GM12878 (cell line): ENCODE measurements at regions not wholly inside any gene's neighbourhood (a gene's known extent, or its start where the extent isn't known, plus 50 kb on each side); places are given as distances from the start of the nearest gene placed in this dataset.

Source experiments
- CHD2 ChIP-seq: IDR thresholded peaks from 2 replicates; pipeline ENCODE4 v1.6.1; 2011; ENCODE audit warnings: low read depth, low read length, improper control_type of control experiment, borderline replicate concordance
- EZH2 ChIP-seq: IDR thresholded peaks from 2 replicates; pipeline ENCODE4 v1.6.1; 2012; ENCODE audit warnings: low read depth, mild to moderate bottlenecking, control low read depth, inconsistent platforms, low read length, borderline replicate concordance; ENCODE audit not compliant: control insufficient read depth
- HCFC1 ChIP-seq: fragments of 150-350 bp; IDR thresholded peaks from 2 replicates; pipeline ENCODE4 v1.6.1; 2014; ENCODE audit warnings: low read length
- NFYA ChIP-seq: IDR thresholded peaks from 2 replicates; pipeline ENCODE4 v1.6.1; 2011; ENCODE audit warnings: low read depth, mild to moderate bottlenecking, low read length, improper control_type of control experiment, borderline replicate concordance
- NR2F1 ChIP-seq: fragments of 450-650 bp; conservative IDR thresholded peaks from 2 replicates; pipeline ENCODE4 v1.6.1; 2017; ENCODE audit warnings: mild to moderate bottlenecking
- POLR2AphosphoS5 ChIP-seq: IDR thresholded peaks from 2 replicates; pipeline ENCODE4 v1.6.1; 2011; ENCODE audit warnings: mild to moderate bottlenecking, low read length, inconsistent platforms
- RAD21 ChIP-seq: IDR thresholded peaks from 2 replicates; pipeline ENCODE4 v1.6.1; 2011; ENCODE audit warnings: mild to moderate bottlenecking, low read depth, low read length, moderate library complexity; ENCODE audit not compliant: insufficient read depth
- RAD51 ChIP-seq: fragments of 450-650 bp; IDR thresholded peaks from 2 replicates; pipeline ENCODE4 v1.6.1; 2016; ENCODE audit warnings: moderate library complexity, mild to moderate bottlenecking, inconsistent platforms
- SPI1 ChIP-seq: IDR thresholded peaks from 2 replicates; pipeline ENCODE4 v1.6.1; 2011; ENCODE audit warnings: low read depth, mild to moderate bottlenecking, low read length, moderate library complexity, borderline replicate concordance; ENCODE audit not compliant: insufficient read depth
- TF ChIP-seq, protein P1 (sequence below), 3 experiments: IDR thresholded peaks in 2 of 3; conservative IDR thresholded peaks in 1 of 3; 2 replicates each; pipeline ENCODE4 v1.5.1; 2011; ENCODE audit warnings: low read depth in 3 of 3, low read length in 3 of 3, mild to moderate bottlenecking in 3 of 3, control low read depth in 2 of 3, moderate library complexity in 2 of 3, inconsistent platforms in 1 of 3, mixed read lengths in 1 of 3; ENCODE audit not compliant: control insufficient read depth in 2 of 3, insufficient read depth in 1 of 3; ENCODE audit errors: extremely low read depth in 1 of 3

DNA sequence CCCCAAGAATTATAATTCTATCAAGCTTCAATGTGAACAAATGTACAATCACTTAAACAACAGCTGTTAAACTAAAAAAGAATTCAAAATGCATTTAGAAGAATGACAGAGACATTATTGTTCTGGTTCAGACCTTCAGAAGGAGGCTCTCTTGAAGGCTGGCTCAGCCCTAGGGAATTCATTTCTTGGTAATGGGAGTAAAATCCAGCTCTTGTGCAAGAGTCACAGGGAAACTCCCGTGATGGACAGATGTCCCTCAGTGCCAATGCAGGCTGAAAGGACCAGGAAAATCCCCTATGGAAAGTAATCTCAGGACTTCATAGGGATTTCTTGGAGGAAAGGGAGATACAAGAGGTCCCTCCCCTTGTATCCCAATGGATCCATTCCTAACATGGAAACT lies 149.9 kb upstream of the STT3B start:
- TF ChIP-seq, protein P1, sequence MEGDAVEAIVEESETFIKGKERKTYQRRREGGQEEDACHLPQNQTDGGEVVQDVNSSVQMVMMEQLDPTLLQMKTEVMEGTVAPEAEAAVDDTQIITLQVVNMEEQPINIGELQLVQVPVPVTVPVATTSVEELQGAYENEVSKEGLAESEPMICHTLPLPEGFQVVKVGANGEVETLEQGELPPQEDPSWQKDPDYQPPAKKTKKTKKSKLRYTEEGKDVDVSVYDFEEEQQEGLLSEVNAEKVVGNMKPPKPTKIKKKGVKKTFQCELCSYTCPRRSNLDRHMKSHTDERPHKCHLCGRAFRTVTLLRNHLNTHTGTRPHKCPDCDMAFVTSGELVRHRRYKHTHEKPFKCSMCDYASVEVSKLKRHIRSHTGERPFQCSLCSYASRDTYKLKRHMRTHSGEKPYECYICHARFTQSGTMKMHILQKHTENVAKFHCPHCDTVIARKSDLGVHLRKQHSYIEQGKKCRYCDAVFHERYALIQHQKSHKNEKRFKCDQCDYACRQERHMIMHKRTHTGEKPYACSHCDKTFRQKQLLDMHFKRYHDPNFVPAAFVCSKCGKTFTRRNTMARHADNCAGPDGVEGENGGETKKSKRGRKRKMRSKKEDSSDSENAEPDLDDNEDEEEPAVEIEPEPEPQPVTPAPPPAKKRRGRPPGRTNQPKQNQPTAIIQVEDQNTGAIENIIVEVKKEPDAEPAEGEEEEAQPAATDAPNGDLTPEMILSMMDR (IDR thresholded peaks at IDR 0.05 in 2 of 3, conservative IDR thresholded peaks at IDR 0.05 in 1 of 3; ENCODE audit: control insufficient read depth in 2 of 3, extremely low read depth in 1 of 3, insufficient read depth in 1 of 3, low read depth in 3 of 3, low read length in 3 of 3), result no peak
- TF ChIP-seq RAD21 (no peak), HCFC1 (no peak), NR2F1 (no peak), SPI1 (no peak), NFYA (no peak), RAD51 (no peak), EZH2 (no peak), CHD2 (no peak), POLR2AphosphoS5 (no peak)
